ENCODE measurements at regions not wholly inside any gene's neighbourhood (a gene's known extent, or its start where the extent isn't known, plus 50 kb on each side); places are given as distances from the start of the nearest gene placed in this dataset.
A peak's percentile ranks its signal among the peaks of the same experiment; 100 is the strongest.

DNA sequence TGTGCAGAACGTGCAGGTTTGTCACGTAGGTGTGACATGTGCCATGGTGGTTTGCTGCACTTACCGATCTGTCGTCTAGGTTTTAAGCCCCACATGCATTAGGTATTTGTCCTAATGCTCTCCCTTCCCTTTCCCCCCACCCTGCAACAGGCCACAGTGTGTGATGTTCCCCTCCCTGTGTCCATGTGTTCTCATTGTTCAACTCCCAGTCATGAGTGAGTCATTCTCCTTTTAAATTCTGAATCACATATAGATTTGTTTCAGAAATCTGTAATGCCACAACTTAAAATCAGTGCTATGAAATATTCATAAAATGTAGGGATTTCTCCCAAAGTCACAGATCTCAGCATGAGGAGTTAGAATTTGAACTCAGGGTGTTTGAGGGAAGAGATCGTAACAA is 552.5 kb upstream of the MBL2 start:
- TF ChIP-seq, protein P1, sequence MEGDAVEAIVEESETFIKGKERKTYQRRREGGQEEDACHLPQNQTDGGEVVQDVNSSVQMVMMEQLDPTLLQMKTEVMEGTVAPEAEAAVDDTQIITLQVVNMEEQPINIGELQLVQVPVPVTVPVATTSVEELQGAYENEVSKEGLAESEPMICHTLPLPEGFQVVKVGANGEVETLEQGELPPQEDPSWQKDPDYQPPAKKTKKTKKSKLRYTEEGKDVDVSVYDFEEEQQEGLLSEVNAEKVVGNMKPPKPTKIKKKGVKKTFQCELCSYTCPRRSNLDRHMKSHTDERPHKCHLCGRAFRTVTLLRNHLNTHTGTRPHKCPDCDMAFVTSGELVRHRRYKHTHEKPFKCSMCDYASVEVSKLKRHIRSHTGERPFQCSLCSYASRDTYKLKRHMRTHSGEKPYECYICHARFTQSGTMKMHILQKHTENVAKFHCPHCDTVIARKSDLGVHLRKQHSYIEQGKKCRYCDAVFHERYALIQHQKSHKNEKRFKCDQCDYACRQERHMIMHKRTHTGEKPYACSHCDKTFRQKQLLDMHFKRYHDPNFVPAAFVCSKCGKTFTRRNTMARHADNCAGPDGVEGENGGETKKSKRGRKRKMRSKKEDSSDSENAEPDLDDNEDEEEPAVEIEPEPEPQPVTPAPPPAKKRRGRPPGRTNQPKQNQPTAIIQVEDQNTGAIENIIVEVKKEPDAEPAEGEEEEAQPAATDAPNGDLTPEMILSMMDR (IDR thresholded peaks at IDR 0.05; ENCODE audit: insufficient read depth, low read depth, low read length) = no peak
- no peak for DNase-seq (ENCODE audit: low read depth)
- no peak overlapping the region for H3K4me3 ChIP-seq (ENCODE audit: low read depth, low read length)

DNA sequence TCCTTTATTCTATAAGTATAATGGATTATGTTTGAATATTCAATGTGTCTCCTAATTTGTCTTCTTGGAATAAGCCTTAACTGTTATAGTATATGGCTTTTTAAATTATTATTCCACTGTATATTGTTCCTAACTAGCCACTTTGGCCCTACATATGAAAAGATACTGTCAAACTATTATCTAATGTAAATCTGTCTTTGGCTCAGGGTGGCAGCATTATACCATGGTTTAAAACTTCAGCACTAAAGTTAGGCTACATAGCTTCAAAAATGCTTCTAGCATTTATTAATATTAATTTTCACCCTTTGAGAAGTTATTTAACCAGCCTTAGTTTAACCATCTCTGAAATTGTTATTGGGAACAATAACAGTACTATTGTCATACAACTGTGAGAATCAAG is 543.1 kb upstream of the MBL2 start:
- TF ChIP-seq, protein P1 (IDR thresholded peaks at IDR 0.05; ENCODE audit: insufficient read depth, low read depth, low read length) = no peak
- DNase-seq (ENCODE audit: low read depth) = no peak
- no peak overlapping the region for H3K4me3 ChIP-seq (ENCODE audit: low read depth, low read length)

DNA sequence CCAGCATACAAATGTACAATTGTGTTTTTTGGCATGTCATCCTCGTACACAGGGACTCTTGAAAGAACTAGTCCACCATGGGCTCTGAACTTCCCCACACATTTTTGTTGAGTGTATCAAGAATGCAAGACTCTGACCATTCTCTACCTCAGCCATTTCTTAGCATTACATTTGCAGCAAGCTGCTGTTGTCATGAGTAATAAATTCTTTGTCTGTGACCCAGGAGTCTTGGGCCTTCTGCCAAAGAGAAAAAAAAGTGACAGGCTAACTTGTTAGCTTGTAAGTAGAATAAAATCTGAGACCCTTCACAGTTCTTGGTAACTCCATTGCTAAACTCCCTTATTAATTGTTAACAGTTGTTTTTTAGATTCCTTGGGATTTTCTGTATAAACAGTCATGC is 542.3 kb upstream of the MBL2 start:
- TF ChIP-seq, protein P1 (IDR thresholded peaks at IDR 0.05; ENCODE audit: insufficient read depth, low read depth, low read length) = no peak
- H3K4me3 ChIP-seq (ENCODE audit: low read depth, low read length) = no peak overlapping the region
- DNase-seq (ENCODE audit: low read depth) = peak; percentile 33

DNA sequence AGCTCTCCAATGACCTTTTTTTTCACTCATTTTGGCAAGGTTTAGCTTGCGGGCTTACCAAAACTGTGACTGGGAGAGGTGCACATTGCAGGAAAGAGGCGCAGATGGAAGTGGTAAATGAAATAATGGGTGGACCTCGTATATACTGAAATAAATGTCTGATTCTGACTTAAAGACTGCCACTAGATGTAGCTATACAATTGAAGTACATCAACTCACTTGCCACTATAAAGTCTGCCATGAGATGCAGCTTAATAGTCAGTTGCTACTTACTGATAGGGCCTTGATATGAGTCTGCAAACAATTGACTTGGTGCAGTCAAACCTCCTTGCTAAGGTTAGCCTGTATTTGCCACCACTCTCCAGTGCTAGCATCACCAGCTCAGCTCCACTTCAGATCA is 525.9 kb upstream of the MBL2 start:
- TF ChIP-seq, protein P1 (IDR thresholded peaks at IDR 0.05; ENCODE audit: insufficient read depth, low read depth, low read length) = no peak
- no peak overlapping the region for H3K4me3 ChIP-seq (ENCODE audit: low read depth, low read length)
- DNase-seq (ENCODE audit: low read depth) = no peak

DNA sequence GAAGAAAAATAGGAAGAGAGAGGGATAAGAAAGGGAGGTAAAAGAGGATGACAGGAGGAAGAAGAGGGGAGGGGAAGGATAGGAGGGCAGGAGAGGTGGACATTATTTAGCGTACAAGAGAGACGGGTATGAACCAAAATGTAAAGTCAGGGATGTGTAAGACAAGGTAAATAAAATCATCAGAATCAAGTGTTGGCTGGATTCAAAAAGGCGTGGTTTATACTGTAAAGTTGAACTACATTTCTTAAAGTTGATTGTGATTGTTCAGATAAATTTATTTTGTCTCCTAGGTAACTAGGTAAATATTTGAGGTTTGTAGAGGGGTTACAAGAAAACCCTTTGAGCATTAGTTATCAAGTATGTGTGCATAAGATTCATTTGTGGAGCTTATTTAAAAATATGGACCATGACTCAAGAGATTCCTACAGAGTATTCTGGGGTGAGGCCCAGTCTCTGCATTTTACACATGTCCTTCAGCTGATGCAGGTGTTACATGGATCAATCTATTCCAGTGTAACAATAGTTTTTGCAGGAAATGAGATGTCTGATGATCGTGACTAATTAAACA is 512.1 kb upstream of the MBL2 start:
- no peak overlapping the region for H3K4me3 ChIP-seq (ENCODE audit: low read depth, low read length)
- no peak for DNase-seq (ENCODE audit: low read depth)
- TF ChIP-seq, protein P1 (IDR thresholded peaks at IDR 0.05; ENCODE audit: insufficient read depth, low read depth, low read length) = no peak

DNA sequence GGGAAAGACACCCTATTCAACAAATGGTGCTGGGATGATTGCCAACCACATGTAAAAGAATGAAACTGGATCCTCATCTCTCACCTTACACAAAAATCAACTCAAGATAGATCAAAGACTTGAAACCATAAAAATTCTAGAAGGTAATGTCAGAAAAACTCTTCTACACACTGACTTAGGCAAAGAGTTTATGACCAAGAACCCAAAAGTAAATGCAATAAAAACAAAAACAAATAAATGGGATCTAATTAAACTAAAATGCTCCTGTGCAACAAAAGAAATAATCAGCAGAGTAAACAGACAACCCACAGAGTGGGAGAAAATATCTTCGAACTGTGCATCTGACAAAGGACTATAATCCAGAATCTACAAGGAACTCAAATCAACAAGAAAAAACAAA is 504.2 kb upstream of the MBL2 start:
- DNase-seq (ENCODE audit: low read depth) = no peak
- H3K4me3 ChIP-seq (ENCODE audit: low read depth, low read length) = no peak overlapping the region
- TF ChIP-seq, protein P1 (IDR thresholded peaks at IDR 0.05; ENCODE audit: insufficient read depth, low read depth, low read length) = no peak

DNA sequence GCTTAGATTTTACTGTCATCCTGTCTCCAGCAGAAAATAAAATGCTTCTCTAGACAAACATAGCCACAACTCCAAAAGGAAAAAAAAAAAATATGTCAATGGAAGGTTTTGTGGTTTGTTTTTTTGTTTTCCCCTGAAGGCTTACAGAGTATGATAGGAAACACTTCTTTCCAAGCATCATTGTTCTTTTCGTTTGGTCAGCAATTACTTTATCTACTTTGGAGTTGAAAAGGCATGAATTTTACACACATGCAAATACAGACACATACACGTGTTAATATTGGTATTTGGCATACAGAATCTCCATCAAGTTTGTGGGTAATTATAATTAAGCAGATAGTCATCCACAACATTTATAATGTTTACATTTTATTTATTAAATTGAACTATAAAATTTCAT is 496.9 kb upstream of the MBL2 start:
- TF ChIP-seq, protein P1 (IDR thresholded peaks at IDR 0.05; ENCODE audit: insufficient read depth, low read depth, low read length) = no peak
- no peak overlapping the region for H3K4me3 ChIP-seq (ENCODE audit: low read depth, low read length)
- no peak for DNase-seq (ENCODE audit: low read depth)
